ENCODE measurements at regions not wholly inside any gene's neighbourhood (a gene's known extent, or its start where the extent isn't known, plus 50 kb on each side); places are given as distances from the start of the nearest gene placed in this dataset.
"Not testable (repeated sequence)": the region's sequence is repeated elsewhere in the genome, so short reads cannot be mapped to it uniquely, and the experiment has no call there.

DNA sequence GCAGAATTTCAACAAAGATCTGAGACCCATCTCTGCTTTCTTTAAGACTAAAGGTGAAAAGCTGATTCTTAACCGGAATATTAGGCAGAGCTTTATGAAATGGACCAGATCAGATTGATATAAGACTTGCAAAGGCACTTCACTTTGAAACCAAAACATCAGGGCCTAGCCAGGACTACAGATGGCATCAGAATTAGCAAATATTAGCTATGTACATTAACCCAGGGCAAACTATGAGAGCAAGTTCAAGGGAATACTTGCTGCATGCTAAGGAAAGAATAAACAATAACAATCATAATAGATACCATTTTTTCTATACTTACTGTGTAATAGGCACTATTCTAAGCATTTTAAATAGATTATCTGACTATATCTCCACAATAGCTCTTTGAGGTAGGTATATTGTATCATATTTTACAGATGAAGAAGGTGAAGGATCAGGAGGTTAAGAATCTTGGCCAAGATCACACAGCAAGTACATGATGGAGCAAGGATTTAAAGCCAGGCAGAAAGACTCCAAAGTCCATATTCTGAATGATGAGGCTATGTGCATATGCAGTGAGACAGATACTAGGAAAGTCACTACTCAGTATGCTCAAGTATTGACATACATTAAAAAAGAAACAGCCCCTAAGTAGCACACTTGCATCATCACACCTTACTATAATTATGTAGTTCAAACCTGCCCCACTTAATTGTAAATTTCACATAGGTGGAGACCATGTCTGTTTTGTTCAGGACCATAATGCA, 209.3 kb upstream of the PKN2 start:
- no peaks in the 10 kb centered on the region for H3K27me3 Mint-ChIP-seq
- no peaks in the 10 kb centered on the region for H3K36me3 Mint-ChIP-seq (ENCODE audit: low read depth)
- no peak overlapping the region for H3K4me3 Mint-ChIP-seq
- no peak for ATAC-seq
- no peak overlapping the region for H3K27ac Mint-ChIP-seq
- H3K4me1 Mint-ChIP-seq, result no peaks in the 10 kb centered on the region
- no peak for DNase-seq
- H3K9me3 Mint-ChIP-seq, result no peaks in the 10 kb centered on the region

DNA sequence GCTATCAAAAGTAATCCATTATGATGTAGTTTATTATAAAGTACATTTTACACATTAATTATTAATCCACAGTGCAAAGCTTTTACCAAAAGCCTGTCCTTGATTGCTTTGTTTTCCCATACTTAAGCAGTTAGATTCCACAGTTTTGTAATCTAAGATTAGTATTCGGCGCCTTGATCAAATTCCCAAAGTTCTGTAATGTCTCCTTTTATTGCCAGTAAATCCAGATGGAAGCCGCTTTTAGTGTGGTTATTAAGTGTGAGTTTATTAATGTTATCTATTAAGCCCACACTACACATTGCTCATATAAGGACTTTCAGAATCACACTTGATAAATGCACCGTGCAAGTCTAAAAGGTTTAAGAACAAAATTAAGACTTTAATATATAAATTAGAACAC, 199.2 kb upstream of the PKN2 start:
- H3K27ac Mint-ChIP-seq, result no peak overlapping the region
- DNase-seq, result no peak
- no peaks in the 10 kb centered on the region for H3K9me3 Mint-ChIP-seq
- H3K4me1 Mint-ChIP-seq, result no peaks in the 10 kb centered on the region
- H3K36me3 Mint-ChIP-seq (ENCODE audit: low read depth), result no peaks in the 10 kb centered on the region
- peaks cover 7% of the 10 kb centered on the region for H3K27me3 Mint-ChIP-seq
- no peak overlapping the region for H3K4me3 Mint-ChIP-seq
- ATAC-seq, result no peak

DNA sequence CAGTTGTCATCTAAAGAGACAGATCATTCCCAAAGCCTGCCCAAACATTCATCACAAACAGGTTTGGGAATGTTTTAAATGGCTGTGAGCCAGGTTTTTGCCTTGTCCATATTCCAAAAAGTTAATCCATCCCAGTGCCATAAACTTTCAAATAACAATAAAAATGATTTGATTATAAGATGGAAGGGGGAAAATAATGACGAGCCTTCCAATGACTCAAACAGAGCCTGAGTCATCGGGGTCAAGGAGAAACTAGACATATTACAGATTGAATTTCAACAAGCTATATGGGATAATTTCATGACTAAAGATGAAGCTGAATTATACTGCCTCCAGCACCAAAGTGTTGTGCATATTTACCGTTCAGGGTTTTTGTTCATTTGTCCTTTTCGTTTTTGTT, 195.8 kb upstream of the PKN2 start:
- H3K4me1 Mint-ChIP-seq, result no peaks in the 10 kb centered on the region
- H3K36me3 Mint-ChIP-seq (ENCODE audit: low read depth), result no peaks in the 10 kb centered on the region
- no peak overlapping the region for H3K4me3 Mint-ChIP-seq
- ATAC-seq (no peak), DNase-seq (no peak)
- H3K9me3 Mint-ChIP-seq, result no peaks in the 10 kb centered on the region
- H3K27ac Mint-ChIP-seq, result no peak overlapping the region
- peaks cover 5% of the 10 kb centered on the region for H3K27me3 Mint-ChIP-seq

GRCh38 chr1:88490676-88491075, 193.4 kb upstream of the PKN2 start:
- no peak for DNase-seq
- H3K4me3 Mint-ChIP-seq, result no peak overlapping the region
- no peaks in the 10 kb centered on the region for H3K4me1 Mint-ChIP-seq
- no peaks in the 10 kb centered on the region for H3K9me3 Mint-ChIP-seq
- peaks cover 3% of the 10 kb centered on the region for H3K27me3 Mint-ChIP-seq
- no peak for ATAC-seq
- H3K36me3 Mint-ChIP-seq (ENCODE audit: low read depth), result no peaks in the 10 kb centered on the region
- no peak overlapping the region for H3K27ac Mint-ChIP-seq

DNA sequence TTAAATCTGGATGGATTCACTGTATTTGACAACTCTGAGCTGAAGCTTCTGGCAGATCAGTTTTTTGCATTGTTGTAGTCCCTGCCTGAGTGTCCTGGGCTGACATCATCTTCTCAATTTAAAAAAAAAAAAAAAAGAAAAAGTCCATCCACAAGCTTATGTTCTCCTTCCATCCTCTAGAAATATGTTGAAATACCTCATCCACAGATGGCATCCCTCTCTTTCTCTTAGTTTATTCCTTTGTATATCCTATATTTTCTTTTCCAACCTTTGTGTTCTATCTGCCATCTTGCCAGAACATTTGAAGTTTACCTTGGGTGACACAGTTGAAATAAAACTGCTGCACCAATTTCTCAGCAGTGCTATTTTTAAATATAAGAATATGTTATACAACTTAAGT, 184.4 kb upstream of the PKN2 start:
- DNase-seq (no peak), ATAC-seq (no peak)
- no peak overlapping the region for H3K27ac Mint-ChIP-seq
- H3K9me3 Mint-ChIP-seq, result no peaks in the 10 kb centered on the region
- no peaks in the 10 kb centered on the region for H3K4me1 Mint-ChIP-seq
- no peaks in the 10 kb centered on the region for H3K36me3 Mint-ChIP-seq (ENCODE audit: low read depth)
- H3K4me3 Mint-ChIP-seq, result no peak overlapping the region
- H3K27me3 Mint-ChIP-seq, result peaks cover 6% of the 10 kb centered on the region

GRCh38 chr1:88502886-88503285, 181.2 kb upstream of the PKN2 start:
- Mint-ChIP-seq H3K4me3 (no peak overlapping the region), H3K27me3 (peaks cover 6% of the 10 kb centered on the region), H3K27ac (no peak overlapping the region), H3K36me3 (ENCODE audit: low read depth) (no peaks in the 10 kb centered on the region), H3K9me3 (no peaks in the 10 kb centered on the region), H3K4me1 (no peaks in the 10 kb centered on the region)
- no peak for ATAC-seq
- DNase-seq, result no peak

DNA sequence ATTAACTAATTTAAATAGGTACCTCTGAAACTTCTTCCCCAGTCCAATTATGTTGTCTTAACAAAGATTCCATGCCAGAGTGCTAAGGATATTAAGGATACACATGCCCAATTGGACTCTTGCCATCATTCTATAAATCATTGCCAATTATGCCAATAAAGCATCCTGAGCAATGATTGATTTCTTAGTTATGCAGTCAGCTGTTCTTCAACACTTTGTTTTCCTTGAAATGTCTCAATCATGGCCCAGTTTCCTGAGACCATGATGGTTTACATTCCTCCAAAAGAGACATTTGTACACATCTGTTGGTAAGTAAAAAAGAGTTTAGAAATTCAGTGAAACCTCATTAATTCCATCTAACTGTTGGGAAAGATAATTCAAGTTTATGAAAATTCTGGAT, 180.4 kb upstream of the PKN2 start:
- no peaks in the 10 kb centered on the region for H3K4me1 Mint-ChIP-seq
- no peaks in the 10 kb centered on the region for H3K9me3 Mint-ChIP-seq
- H3K27ac Mint-ChIP-seq, result no peak overlapping the region
- ATAC-seq (no peak), DNase-seq (no peak)
- H3K27me3 Mint-ChIP-seq, result peaks cover 3% of the 10 kb centered on the region
- no peaks in the 10 kb centered on the region for H3K36me3 Mint-ChIP-seq (ENCODE audit: low read depth)
- no peak overlapping the region for H3K4me3 Mint-ChIP-seq

DNA sequence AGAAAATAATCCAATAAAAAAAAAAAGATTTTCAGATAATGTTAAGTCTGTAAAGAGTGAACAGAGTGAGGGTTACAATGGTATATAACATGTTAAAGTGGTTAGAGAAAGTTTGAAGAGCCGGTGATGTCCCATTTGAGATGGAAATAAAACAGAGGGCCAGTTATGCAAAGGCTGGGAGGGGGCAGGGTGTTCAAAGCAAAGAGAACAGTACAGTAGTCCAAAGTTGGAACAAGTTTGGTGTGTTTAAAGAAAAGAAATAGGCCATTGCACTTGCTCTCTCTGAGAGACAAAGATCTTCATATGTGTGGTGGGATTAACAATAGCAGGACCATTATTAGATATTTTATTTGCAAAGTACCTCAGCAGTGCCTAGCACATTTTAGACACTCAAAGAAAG, 179.5 kb upstream of the PKN2 start:
- DNase-seq, result no peak
- peaks cover 3% of the 10 kb centered on the region for H3K27me3 Mint-ChIP-seq
- no peaks in the 10 kb centered on the region for H3K4me1 Mint-ChIP-seq

DNA sequence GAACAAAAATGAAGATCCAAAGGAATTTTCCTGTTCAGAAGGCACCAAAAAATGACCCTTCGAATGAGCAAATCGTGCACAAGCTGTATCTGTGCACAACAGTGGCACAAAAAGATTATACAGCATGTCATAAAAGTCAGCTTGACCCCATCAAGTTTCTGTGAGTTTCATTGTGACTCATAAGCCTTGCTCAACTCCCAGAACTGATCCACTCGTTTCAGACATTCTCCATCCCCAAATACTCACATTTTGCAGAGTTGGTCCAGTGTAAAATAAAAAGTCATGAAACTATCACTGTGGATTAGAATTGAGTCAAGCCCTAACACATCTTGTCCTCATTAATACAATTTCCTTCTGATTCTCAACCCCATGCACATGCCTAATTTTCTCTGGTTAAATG, 174.7 kb upstream of the PKN2 start:
- Mint-ChIP-seq H3K4me1 (no peaks in the 10 kb centered on the region), H3K9me3 (no peaks in the 10 kb centered on the region), H3K4me3 (no peak overlapping the region), H3K27me3 (no peaks in the 10 kb centered on the region), H3K27ac (no peak overlapping the region), H3K36me3 (ENCODE audit: low read depth) (no peaks in the 10 kb centered on the region)
- DNase-seq (no peak), ATAC-seq (no peak)

More for the DNA sequence above, 179.5 kb upstream of the PKN2 start:
- no peaks in the 10 kb centered on the region for H3K9me3 Mint-ChIP-seq
- H3K36me3 Mint-ChIP-seq (ENCODE audit: low read depth), result no peaks in the 10 kb centered on the region
- H3K27ac Mint-ChIP-seq, result no peak overlapping the region
- no peak for ATAC-seq
- no peak overlapping the region for H3K4me3 Mint-ChIP-seq

DNA sequence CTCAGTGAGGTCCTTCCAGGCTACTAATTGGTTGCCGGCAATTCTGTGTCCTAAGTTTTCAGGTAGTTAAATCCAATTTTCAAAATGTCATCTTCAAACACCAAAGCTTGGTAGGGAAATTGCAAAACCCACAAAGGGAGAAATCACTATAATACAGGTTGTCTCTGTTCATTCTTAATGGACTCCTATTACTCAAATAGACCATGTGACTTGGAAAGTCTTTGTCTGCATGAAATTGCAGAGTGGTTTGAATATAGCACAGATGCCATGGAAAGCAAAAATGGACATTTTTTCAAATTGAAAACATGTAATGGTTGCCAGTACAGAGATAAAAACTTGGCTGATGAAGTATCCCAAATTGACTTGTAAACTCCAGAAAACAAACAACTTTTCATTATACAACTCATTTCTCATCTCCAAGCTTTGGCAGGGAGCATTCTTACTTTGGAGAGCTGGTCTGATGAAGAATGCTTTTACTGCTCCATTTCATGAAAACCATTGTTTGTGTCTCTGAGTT, 169.5 kb upstream of the PKN2 start:
- no peaks in the 10 kb centered on the region for H3K9me3 Mint-ChIP-seq
- H3K36me3 Mint-ChIP-seq (ENCODE audit: low read depth), result no peaks in the 10 kb centered on the region
- DNase-seq, result no peak
- no peaks in the 10 kb centered on the region for H3K27me3 Mint-ChIP-seq
- no peaks in the 10 kb centered on the region for H3K4me1 Mint-ChIP-seq
- ATAC-seq, result no peak
- H3K4me3 Mint-ChIP-seq, result no peak overlapping the region
- H3K27ac Mint-ChIP-seq, result no peak overlapping the region

DNA sequence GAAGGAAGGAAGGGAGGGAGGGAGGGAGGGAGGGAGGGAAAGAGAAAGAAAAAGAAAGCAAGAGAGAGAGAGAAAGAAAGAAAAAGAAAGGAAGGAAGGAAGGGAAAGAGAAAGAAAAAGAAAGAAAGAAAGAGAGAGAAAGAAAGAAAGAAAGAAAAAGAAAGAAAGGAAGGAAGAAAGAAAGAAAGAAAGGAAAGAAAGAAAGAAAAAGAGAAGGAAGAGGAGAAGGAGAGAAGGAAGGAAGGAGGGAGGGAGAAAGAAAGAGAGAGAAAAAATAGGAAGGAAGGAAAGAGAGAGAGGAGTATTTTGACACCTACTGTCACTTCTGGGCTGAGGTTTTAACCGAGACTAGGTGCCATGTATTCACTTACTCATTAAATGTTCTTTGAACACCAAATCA, 166.6 kb upstream of the PKN2 start:
- H3K4me3 Mint-ChIP-seq; H3K36me3 Mint-ChIP-seq (ENCODE audit: low read depth); H3K27ac Mint-ChIP-seq; ATAC-seq; H3K4me1 Mint-ChIP-seq; H3K9me3 Mint-ChIP-seq; H3K27me3 Mint-ChIP-seq; DNase-seq: not testable (repeated sequence)

GRCh38 chr1:88519156-88519555, 164.9 kb upstream of the PKN2 start:
- no peak for ATAC-seq
- H3K9me3 Mint-ChIP-seq, result no peaks in the 10 kb centered on the region
- H3K4me3 Mint-ChIP-seq, result no peak overlapping the region
- no peaks in the 10 kb centered on the region for H3K36me3 Mint-ChIP-seq (ENCODE audit: low read depth)
- H3K27ac Mint-ChIP-seq, result no peak overlapping the region
- no peaks in the 10 kb centered on the region for H3K27me3 Mint-ChIP-seq
- H3K4me1 Mint-ChIP-seq, result no peaks in the 10 kb centered on the region
- no peak for DNase-seq

GRCh38 chr1:88523854-88524528, 160.1 kb upstream of the PKN2 start:
- no peak for ATAC-seq
- no peak overlapping the region for H3K4me3 Mint-ChIP-seq
- DNase-seq, result no peak
- no peaks in the 10 kb centered on the region for H3K9me3 Mint-ChIP-seq
- no peaks in the 10 kb centered on the region for H3K36me3 Mint-ChIP-seq (ENCODE audit: low read depth)
- no peak overlapping the region for H3K27ac Mint-ChIP-seq
- no peaks in the 10 kb centered on the region for H3K4me1 Mint-ChIP-seq
- no peaks in the 10 kb centered on the region for H3K27me3 Mint-ChIP-seq

- no peak overlapping the region for H3K27ac Mint-ChIP-seq
- ATAC-seq, result no peak
- H3K27me3 Mint-ChIP-seq, result no peaks in the 10 kb centered on the region
- H3K36me3 Mint-ChIP-seq (ENCODE audit: low read depth), result no peaks in the 10 kb centered on the region
- no peaks in the 10 kb centered on the region for H3K9me3 Mint-ChIP-seq
- H3K4me3 Mint-ChIP-seq, result no peak overlapping the region
- no peak for DNase-seq
- no peaks in the 10 kb centered on the region for H3K4me1 Mint-ChIP-seq
Observed at GRCh38 chr1:88526456-88526855, 157.6 kb upstream of the PKN2 start.

DNA sequence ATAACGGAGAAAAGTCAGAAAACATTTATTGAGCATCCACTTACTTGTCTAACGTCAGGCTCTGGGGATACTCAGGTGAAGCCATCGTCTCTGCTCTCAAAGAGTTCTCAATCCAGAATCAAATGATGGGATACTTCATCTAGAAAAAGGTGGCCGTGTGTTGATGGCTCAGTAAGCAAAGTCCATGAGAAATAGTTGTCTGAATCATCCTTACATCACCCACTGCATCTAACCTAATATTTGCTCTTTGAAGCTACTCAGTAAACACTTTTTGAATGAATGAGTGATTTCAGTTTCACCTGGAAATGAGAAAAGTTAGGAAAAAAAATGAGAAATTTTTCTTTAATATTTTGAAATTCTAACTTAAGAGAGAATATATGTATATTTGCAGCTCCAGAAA, 155.3 kb upstream of the PKN2 start:
- Mint-ChIP-seq H3K27ac (no peak overlapping the region), H3K27me3 (no peaks in the 10 kb centered on the region)
- no peak for DNase-seq

More for the DNA sequence above, 155.3 kb upstream of the PKN2 start:
- Mint-ChIP-seq H3K4me1 (no peaks in the 10 kb centered on the region), H3K9me3 (no peaks in the 10 kb centered on the region), H3K4me3 (no peak overlapping the region), H3K36me3 (ENCODE audit: low read depth) (no peaks in the 10 kb centered on the region)
- ATAC-seq, result no peak

Data from activated naive CD8-positive, alpha-beta T cell treated with anti-CD3 and anti-CD28 coated beads, Interleukin-2, amount 50 U/mL, for 24 hours (primary cell).